ENCODE measurements at regions not wholly inside any gene's neighbourhood (a gene's known extent, or its start where the extent isn't known, plus 50 kb on each side); places are given as distances from the start of the nearest gene placed in this dataset.

GRCh38 chr15:46701346-46701745 lies 1016.0 kb upstream of the SEMA6D start:
- TF ChIP-seq CTCF (IDR thresholded peaks at IDR 0.05) = no peak
- TF ChIP-seq POLR2A (IDR thresholded peaks at IDR 0.05) = no peak
- no peak overlapping the region for H3K4me3 ChIP-seq (ENCODE audit: low read depth, poor library complexity, severe bottlenecking)
- no peak for DNase-seq (ENCODE audit: low spot score in 2 of 2)
- intact Hi-C loops (cut with DNase I; ENCODE audit: low total_unique reads) = no loop called here
- 89 to 90% methylated on average over 1 of the region's 1 CpG for WGBS, 2 donors

GRCh38 chr15:46701896-46702295 lies 1015.4 kb upstream of the SEMA6D start:
- no peak for DNase-seq (ENCODE audit: low spot score in 2 of 2)
- intact Hi-C loops (cut with DNase I; ENCODE audit: low total_unique reads) = no loop called here
- TF ChIP-seq CTCF (IDR thresholded peaks at IDR 0.05) (no peak), POLR2A (IDR thresholded peaks at IDR 0.05) (no peak)
- H3K4me3 ChIP-seq (ENCODE audit: low read depth, poor library complexity, severe bottlenecking) = no peak overlapping the region
- WGBS, 2 donors = 79 to 89% methylated on average over 4 of the region's 4 CpGs

- TF ChIP-seq CTCF (IDR thresholded peaks at IDR 0.05) = no peak
- no peak for TF ChIP-seq POLR2A (IDR thresholded peaks at IDR 0.05)
- DNase-seq (ENCODE audit: low spot score in 2 of 2) = no peak
- intact Hi-C loops (cut with DNase I; ENCODE audit: low total_unique reads) = no loop called here
- no peak overlapping the region for H3K4me3 ChIP-seq (ENCODE audit: low read depth, poor library complexity, severe bottlenecking)
- 62 to 69% methylated on average over 9 of the region's 9 CpGs for WGBS, 2 donors
Observed at GRCh38 chr15:46703020-46703861, 1014.1 kb upstream of the SEMA6D start.

- intact Hi-C loops (cut with DNase I; ENCODE audit: low total_unique reads) = no loop called here
- DNase-seq (ENCODE audit: low spot score in 2 of 2) = no peak
- 67 to 76% methylated on average over 2 of the region's 2 CpGs for WGBS, 2 donors
- TF ChIP-seq POLR2A (IDR thresholded peaks at IDR 0.05) (no peak), CTCF (IDR thresholded peaks at IDR 0.05) (no peak)
- H3K4me3 ChIP-seq (ENCODE audit: low read depth, poor library complexity, severe bottlenecking) = no peak overlapping the region
Observed at GRCh38 chr15:46703871-46704637, 1013.3 kb upstream of the SEMA6D start.

GRCh38 chr15:46707452-46707851 lies 1009.9 kb upstream of the SEMA6D start:
- no peak overlapping the region for H3K4me3 ChIP-seq (ENCODE audit: low read depth, poor library complexity, severe bottlenecking)
- TF ChIP-seq CTCF (IDR thresholded peaks at IDR 0.05) (no peak), POLR2A (IDR thresholded peaks at IDR 0.05) (no peak)
- WGBS, 2 donors = 88 to 94% methylated on average over 1 of the region's 1 CpG
- intact Hi-C loops (cut with DNase I; ENCODE audit: low total_unique reads) = no loop called here
- no peak for DNase-seq (ENCODE audit: low spot score in 2 of 2)

Measured in lower leg skin (tissue), 4 donors.